Immature natural killer cell (primary cell): ENCODE measurements at regions not wholly inside any gene's neighbourhood (a gene's known extent, or its start where the extent isn't known, plus 50 kb on each side); places are given as distances from the start of the nearest gene placed in this dataset.

ENCODE experiments used
- DNase-seq, 3 donors: peaks; one replicate each; pipeline ENCODE4 v3.0.0; 2022; ENCODE audit warnings: mixed read lengths in 1 of 3
- H3K27ac Mint-ChIP-seq, 6 donors: one replicate each; pipeline ENCODE4 v1.8.0; 2020; ENCODE audit warnings: mixed read lengths in 6 of 6, mild to moderate bottlenecking in 5 of 6, inconsistent platforms in 4 of 6, moderate library complexity in 3 of 6
- H3K27me3 Mint-ChIP-seq, 3 donors: one replicate each; pipeline ENCODE4 v1.8.0; 2020 to 2021; ENCODE audit warnings: low read depth in 3 of 3, mild to moderate bottlenecking in 3 of 3, mixed read lengths in 3 of 3, moderate library complexity in 3 of 3, inconsistent platforms in 1 of 3
- H3K36me3 Mint-ChIP-seq, 3 donors: one replicate each; pipeline ENCODE4 v1.8.0; 2020; ENCODE audit warnings: mixed read lengths in 3 of 3, inconsistent platforms in 2 of 3, mild to moderate bottlenecking in 2 of 3
- H3K4me1 Mint-ChIP-seq, 2 donors: one replicate each; pipeline ENCODE4 v1.8.0; 2020; ENCODE audit warnings: inconsistent platforms in 2 of 2, mild to moderate bottlenecking in 2 of 2, mixed read lengths in 2 of 2, moderate library complexity in 1 of 2
- H3K4me3 Mint-ChIP-seq, 5 donors: one replicate each; pipeline ENCODE4 v1.8.0; 2020; ENCODE audit warnings: mild to moderate bottlenecking in 5 of 5, mixed read lengths in 5 of 5, inconsistent platforms in 3 of 5, moderate library complexity in 3 of 5
- H3K9me3 Mint-ChIP-seq, 6 donors: one replicate each; pipeline ENCODE4 v1.8.0; 2020; ENCODE audit warnings: mild to moderate bottlenecking in 6 of 6, mixed read lengths in 6 of 6, inconsistent platforms in 4 of 6, moderate library complexity in 3 of 6

DNA sequence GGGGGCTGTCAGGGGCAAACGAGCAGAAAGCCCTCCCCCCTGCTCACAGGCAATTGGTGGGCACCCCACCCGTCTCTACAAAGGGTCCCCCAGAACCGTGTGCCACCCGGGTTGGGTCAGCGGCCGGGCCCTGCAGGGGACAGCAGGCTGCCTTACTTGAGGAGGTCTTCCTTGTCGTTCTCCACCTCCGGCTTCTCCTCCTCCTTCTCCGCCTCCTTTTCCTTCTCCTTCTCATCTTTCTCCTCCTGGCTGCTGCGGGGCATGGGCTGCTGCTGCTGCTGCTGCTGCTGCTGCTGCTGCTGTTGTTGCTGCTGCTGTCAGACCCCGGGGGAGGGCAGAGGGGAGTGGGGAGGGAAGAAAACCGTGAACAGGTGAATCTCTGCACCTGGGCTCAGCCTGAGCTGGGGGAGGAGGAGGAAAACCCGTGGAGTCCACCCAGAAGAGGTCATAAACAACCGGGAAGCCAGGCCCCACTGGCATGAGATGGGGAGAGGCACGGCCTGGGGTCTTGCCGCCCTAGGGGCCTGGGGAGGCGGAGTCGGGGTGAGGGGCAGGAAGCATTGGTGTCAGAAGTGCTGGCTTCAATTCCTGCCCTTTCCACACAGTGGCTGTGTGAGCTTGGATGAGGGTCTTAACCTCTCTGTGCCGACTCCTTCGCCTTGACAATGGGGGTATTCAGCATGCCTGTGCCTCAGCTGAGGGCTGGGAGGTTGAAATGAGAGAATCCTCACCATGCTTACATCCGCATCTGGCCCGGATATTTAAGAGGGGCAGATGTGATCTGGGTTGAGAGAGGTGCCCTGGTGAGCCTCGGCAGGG, 107.6 kb downstream of the RFLNA start:
- H3K4me3 Mint-ChIP-seq, result no peak overlapping the region
- H3K27ac Mint-ChIP-seq, result no peak overlapping the region
- peaks cover 0 to 4% (median 0%) of the 10 kb centered on the region in 3 donors for H3K27me3 Mint-ChIP-seq
- H3K9me3 Mint-ChIP-seq, result no peaks in the 10 kb centered on the region
- DNase-seq, result no peak
- peaks cover 6 to 9% of the 10 kb centered on the region in 2 donors for H3K4me1 Mint-ChIP-seq
- peaks cover 11 to 25% (median 21%) of the 10 kb centered on the region in 3 donors for H3K36me3 Mint-ChIP-seq

DNA sequence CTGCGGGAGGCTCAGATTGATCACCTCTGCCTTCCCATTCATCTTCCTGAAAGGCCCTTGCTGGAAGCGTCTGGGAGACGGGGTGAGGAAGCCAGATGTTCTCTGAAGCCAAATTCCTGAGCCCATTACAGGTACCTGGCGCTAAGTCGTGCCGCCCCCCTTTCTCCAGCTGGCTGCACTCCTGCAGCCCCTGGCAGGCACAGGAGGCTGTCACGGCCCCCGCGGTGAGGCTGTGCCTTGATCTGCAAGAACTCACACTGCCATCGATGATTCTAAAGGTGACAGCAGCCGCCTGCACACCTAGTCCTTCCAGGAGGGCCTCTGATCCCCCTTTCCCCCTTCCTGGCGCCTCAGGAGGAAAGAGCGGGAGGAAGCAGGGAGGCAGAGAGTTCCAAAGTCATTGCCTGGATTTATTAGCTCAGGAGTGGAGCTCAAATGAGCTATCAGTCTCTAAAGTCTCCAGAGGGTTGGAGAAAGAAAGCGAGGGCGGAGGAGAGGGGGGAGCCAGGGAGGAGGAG, 106.9 kb downstream of the RFLNA start:
- Mint-ChIP-seq H3K36me3 (peaks cover 4 to 23% (median 20%) of the 10 kb centered on the region in 3 donors), H3K4me1 (peaks cover 2 to 9% of the 10 kb centered on the region in 2 donors), H3K27ac (no peak overlapping the region), H3K27me3 (peaks cover 0 to 4% (median 0%) of the 10 kb centered on the region in 3 donors), H3K9me3 (no peaks in the 10 kb centered on the region), H3K4me3 (no peak overlapping the region)
- no peak for DNase-seq

DNA sequence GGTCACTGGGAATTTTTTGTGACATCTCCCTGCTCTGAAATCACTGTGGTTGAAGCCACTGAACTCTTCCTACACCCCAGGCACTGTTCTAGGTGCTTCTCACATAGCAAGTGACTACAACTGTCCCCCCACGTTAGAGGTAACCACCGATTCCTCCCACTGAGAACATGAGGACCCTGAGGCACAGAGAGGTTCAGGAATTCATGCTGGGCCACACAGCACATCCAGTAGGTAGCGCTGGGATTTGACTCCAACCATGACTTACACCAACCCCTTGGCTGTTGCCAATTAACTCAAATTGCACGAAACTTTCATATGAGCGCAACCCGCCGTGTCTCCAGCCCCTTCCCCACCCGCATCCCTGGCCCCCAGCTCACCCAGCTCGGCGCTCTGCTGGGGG, 105.2 kb downstream of the RFLNA start:
- Mint-ChIP-seq H3K27me3 (peaks cover 0 to 3% (median 0%) of the 10 kb centered on the region in 3 donors), H3K4me1 (peaks cover 2 to 9% of the 10 kb centered on the region in 2 donors), H3K27ac (peak overlapping the region in 1 of 6 donors; percentile 80), H3K36me3 (peaks cover 10 to 30% (median 26%) of the 10 kb centered on the region in 3 donors), H3K9me3 (no peaks in the 10 kb centered on the region), H3K4me3 (no peak overlapping the region)
- no peak for DNase-seq

- DNase-seq, result peak in 2 of 3 donors; percentile 24 to 31
- Mint-ChIP-seq H3K27ac (peak overlapping the region in 1 of 6 donors; percentile 80), H3K27me3 (peaks cover 0 to 3% (median 0%) of the 10 kb centered on the region in 3 donors)
Measured at GRCh38 chr12:124399622-124400021, 104.7 kb downstream of the RFLNA start.

GRCh38 chr12:124398578-124399227, 103.8 kb downstream of the RFLNA start:
- peaks cover 0 to 7% (median 0%) of the 10 kb centered on the region in 3 donors for H3K27me3 Mint-ChIP-seq
- no peaks in the 10 kb centered on the region for H3K9me3 Mint-ChIP-seq
- H3K27ac Mint-ChIP-seq, result no peak overlapping the region
- H3K4me1 Mint-ChIP-seq, result peaks cover 2 to 9% of the 10 kb centered on the region in 2 donors
- no peak for DNase-seq
- H3K4me3 Mint-ChIP-seq, result no peak overlapping the region
- H3K36me3 Mint-ChIP-seq, result peaks cover 10 to 31% (median 30%) of the 10 kb centered on the region in 3 donors

More at GRCh38 chr12:124399622-124400021, 104.7 kb downstream of the RFLNA start:
- Mint-ChIP-seq H3K9me3 (no peaks in the 10 kb centered on the region), H3K36me3 (peaks cover 10 to 30% (median 26%) of the 10 kb centered on the region in 3 donors), H3K4me1 (peaks cover 2 to 9% of the 10 kb centered on the region in 2 donors), H3K4me3 (no peak overlapping the region)

DNA sequence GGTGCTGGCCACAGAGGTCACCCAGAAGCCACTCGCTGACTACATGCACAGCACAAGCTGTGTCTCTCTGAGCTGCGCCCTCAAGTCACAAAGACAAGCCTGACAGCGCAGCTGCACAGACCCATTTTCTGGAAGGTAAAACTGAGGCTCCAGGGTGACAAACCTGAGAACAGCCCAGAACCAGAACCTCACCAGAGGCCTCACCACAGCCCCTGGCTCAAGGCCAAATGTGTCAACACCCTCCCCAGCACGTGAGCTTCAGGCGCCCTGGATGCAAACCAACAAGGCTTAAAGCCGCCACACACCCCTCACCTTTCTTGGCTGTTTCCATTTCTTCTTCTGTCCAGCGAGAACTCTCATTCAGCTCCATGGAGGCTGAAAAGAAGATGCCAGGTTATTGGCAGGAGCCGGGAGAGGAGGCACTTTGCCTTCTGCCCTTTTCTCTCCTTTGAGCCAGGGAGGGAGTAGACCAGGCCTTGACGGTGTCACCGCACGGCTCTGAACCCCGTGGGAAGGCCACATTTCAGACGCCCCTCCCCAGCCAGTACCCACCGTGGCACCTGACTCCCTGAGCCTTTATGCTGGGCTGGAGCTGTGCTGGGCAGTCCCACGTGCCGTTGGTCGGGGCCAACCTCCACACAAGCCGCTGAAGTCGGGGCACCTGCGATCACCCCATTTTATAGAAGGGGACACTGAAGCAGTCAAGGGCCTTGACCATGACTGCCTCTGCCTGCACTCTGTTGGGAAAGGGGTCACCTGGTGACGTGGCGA, 103.1 kb downstream of the RFLNA start:
- peaks cover 0 to 5% (median 0%) of the 10 kb centered on the region in 3 donors for H3K27me3 Mint-ChIP-seq
- H3K36me3 Mint-ChIP-seq, result peaks cover 10 to 27% (median 25%) of the 10 kb centered on the region in 3 donors
- H3K4me1 Mint-ChIP-seq, result peaks cover 6 to 14% of the 10 kb centered on the region in 2 donors
- no peak for DNase-seq
- no peak overlapping the region for H3K4me3 Mint-ChIP-seq
- H3K9me3 Mint-ChIP-seq, result no peaks in the 10 kb centered on the region
- no peak overlapping the region for H3K27ac Mint-ChIP-seq

GRCh38 chr12:124397399-124397679, 102.4 kb downstream of the RFLNA start:
- Mint-ChIP-seq H3K9me3 (no peaks in the 10 kb centered on the region), H3K4me1 (peaks cover 9 to 19% of the 10 kb centered on the region in 2 donors), H3K36me3 (peaks cover 10 to 27% (median 25%) of the 10 kb centered on the region in 3 donors), H3K27ac (no peak overlapping the region), H3K4me3 (no peak overlapping the region), H3K27me3 (peaks cover 0 to 8% (median 0%) of the 10 kb centered on the region in 3 donors)
- no peak for DNase-seq

GRCh38 chr12:124396544-124397398, 101.9 kb downstream of the RFLNA start:
- H3K4me3 Mint-ChIP-seq, result no peak overlapping the region
- H3K9me3 Mint-ChIP-seq, result no peaks in the 10 kb centered on the region
- peaks cover 15 to 24% of the 10 kb centered on the region in 2 donors for H3K4me1 Mint-ChIP-seq
- no peak overlapping the region for H3K27ac Mint-ChIP-seq
- peaks cover 0 to 9% (median 2%) of the 10 kb centered on the region in 3 donors for H3K27me3 Mint-ChIP-seq
- peaks cover 10 to 27% (median 25%) of the 10 kb centered on the region in 3 donors for H3K36me3 Mint-ChIP-seq
- DNase-seq, result no peak

DNA sequence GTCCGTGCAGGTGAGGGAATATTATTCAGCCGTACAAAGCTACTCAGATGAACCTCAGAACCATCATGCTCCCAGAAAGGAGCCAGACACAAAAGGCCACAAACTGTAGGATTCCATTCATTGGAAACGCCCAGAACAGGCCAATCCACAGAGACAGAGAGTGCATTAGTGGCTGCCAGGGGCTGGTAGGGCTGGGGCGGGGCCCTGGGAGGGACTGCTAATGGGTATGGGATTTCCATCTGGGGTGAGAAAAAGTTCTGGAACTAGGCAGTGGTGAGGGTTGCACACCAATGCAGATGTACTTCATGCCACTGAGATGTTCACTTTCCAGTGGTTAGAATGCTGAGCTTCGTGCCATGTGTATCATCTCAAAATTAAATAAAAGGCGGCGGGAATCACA, 101.1 kb downstream of the RFLNA start:
- H3K36me3 Mint-ChIP-seq, result peaks cover 10 to 22% (median 21%) of the 10 kb centered on the region in 3 donors
- no peak overlapping the region for H3K27ac Mint-ChIP-seq
- H3K4me1 Mint-ChIP-seq, result peaks cover 21 to 32% of the 10 kb centered on the region in 2 donors
- H3K4me3 Mint-ChIP-seq, result no peak overlapping the region
- no peaks in the 10 kb centered on the region for H3K9me3 Mint-ChIP-seq
- no peak for DNase-seq
- H3K27me3 Mint-ChIP-seq, result peaks cover 2 to 9% (median 4%) of the 10 kb centered on the region in 3 donors

DNA sequence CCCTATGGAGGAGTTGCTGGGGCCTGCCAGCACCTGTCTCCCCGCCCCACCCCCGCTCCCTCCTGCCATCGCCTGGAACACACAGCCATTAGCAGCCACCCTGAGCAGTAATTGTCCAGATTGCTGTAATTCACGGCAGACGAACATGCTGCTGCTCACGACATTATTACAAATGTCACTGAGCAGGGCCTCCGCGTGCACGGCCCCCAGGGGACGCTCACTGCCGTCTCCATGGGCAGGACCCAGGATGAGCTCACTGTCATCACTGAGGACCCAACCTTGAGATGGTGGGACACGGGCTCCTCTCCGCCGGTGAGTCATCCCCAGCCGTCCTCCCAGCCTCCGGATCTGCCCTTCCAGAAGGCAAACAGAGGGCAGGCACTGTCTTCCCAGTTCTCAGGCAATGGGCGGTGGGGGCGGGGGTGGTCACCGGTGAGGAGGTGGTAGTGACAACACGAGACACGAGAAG, 100.4 kb downstream of the RFLNA start:
- Mint-ChIP-seq H3K4me1 (peaks cover 26 to 39% of the 10 kb centered on the region in 2 donors), H3K9me3 (no peaks in the 10 kb centered on the region), H3K27ac (no peak overlapping the region), H3K36me3 (peaks cover 10 to 21% (median 19%) of the 10 kb centered on the region in 3 donors), H3K27me3 (peaks cover 4 to 9% (median 5%) of the 10 kb centered on the region in 3 donors), H3K4me3 (no peak overlapping the region)
- DNase-seq, result no peak

DNA sequence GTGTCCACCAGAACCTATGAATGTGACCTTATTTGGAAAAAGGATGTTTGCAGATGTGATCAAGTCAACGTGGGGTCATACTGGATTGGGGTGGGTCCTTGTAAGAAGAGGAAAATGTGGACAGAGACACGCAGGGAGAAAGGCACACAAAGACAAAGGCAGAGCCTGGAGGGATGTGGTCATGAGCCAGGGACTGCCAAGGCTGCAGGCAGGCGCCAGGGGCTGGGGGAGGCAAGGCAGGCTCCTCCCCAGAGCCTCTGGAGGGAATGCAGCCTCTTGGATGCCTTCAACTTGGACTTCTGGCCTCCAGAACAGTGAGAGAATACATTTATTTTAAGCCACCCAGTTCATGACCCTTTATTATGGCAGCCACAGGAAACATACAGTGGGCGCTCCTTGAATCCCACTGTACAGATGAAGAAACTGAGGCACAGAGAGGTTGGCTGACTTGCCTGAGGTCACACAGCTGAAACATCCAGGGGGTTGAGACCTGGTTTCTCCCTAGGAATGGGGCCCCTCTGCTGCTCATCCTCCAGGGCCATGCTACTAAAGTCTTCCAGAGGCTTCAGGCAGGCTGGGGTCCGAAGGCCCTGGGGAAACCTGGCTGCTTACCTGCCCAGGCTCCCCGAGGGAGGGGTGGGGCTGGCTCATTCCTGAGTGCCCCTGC, 99.7 kb downstream of the RFLNA start:
- H3K27ac Mint-ChIP-seq, result no peak overlapping the region
- H3K4me3 Mint-ChIP-seq, result no peak overlapping the region

GRCh38 chr12:124393831-124394230, 98.9 kb downstream of the RFLNA start:
- Mint-ChIP-seq H3K36me3 (peaks cover 6 to 13% (median 11%) of the 10 kb centered on the region in 3 donors), H3K27me3 (peaks cover 6 to 16% (median 6%) of the 10 kb centered on the region in 3 donors), H3K4me3 (no peak overlapping the region), H3K4me1 (peaks cover 38 to 43% of the 10 kb centered on the region in 2 donors), H3K9me3 (no peaks in the 10 kb centered on the region), H3K27ac (no peak overlapping the region)
- DNase-seq, result no peak

More for the DNA sequence above, 99.7 kb downstream of the RFLNA start:
- Mint-ChIP-seq H3K27me3 (peaks cover 4 to 11% (median 6%) of the 10 kb centered on the region in 3 donors), H3K36me3 (peaks cover 7 to 14% (median 13%) of the 10 kb centered on the region in 3 donors), H3K4me1 (peaks cover 33 to 39% of the 10 kb centered on the region in 2 donors), H3K9me3 (no peaks in the 10 kb centered on the region)
- DNase-seq, result no peak
